Endothelial cell of umbilical vein (primary cell): ENCODE measurements at regions not wholly inside any gene's neighbourhood (a gene's known extent, or its start where the extent isn't known, plus 50 kb on each side); places are given as distances from the start of the nearest gene placed in this dataset.

ENCODE experiments used
- BruUV-seq: library from RNA; stranded (reverse); fragments of 400-500 nt; replicated peaks from 2 replicates; lab custom pipeline; 2021; lab: Mats Ljungman, UMichigan
- CTCF ChIA-PET: fragments of 300-600, 350-600 bp; sonication (Branson Sonifier 250); formaldehyde crosslinking; loops from one replicate; lab custom pipeline; 2021; ENCODE audit warnings: antibody characterized with exemption, inconsistent platforms; lab: Charles Lee
- POLR2A ChIA-PET: fragments of 300-600, 350-600 bp; sonication (Branson Sonifier 250); formaldehyde crosslinking; loops from one replicate; lab custom pipeline; 2021; ENCODE audit warnings: antibody characterized with exemption, inconsistent platforms; lab: Charles Lee
- DNase-seq: peaks from one replicate; pipeline ENCODE4 v3.0.0-alpha.2; 2011; ENCODE audit warnings: low read depth, low spot score
- FAIRE-seq: peaks from 2 replicates; lab custom pipeline; 2011; peaks lifted over from hg19 to GRCh38; lab: Jason Lieb, UNC
- H2AFZ ChIP-seq: 2 replicates; pipeline ENCODE4 v1.6.0; 2012; ENCODE audit warnings: low read depth, low read length, control low read depth, inconsistent platforms
- H3K27ac ChIP-seq: 2 replicates; pipeline ENCODE4 v1.5.1; 2011; ENCODE audit warnings: low read depth, mild to moderate bottlenecking, control low read depth, low read length, moderate library complexity; ENCODE audit not compliant: insufficient read depth
- H3K27me3 ChIP-seq, 2 experiments: 2 replicates each; pipeline versions ENCODE4 v1.6.0 to v1.6.1; 2011; ENCODE audit warnings: low read length in 2 of 2, mixed read lengths in 1 of 2; ENCODE audit not compliant: control insufficient read depth in 2 of 2, insufficient read depth in 2 of 2
- H3K36me3 ChIP-seq, 2 experiments: 2 replicates in 1 of 2; 3 replicates in 1 of 2; pipeline ENCODE4 v1.5.1; 2011; ENCODE audit warnings: low read length in 2 of 2, mild to moderate bottlenecking in 1 of 2, moderate library complexity in 1 of 2; ENCODE audit not compliant: control insufficient read depth in 2 of 2, insufficient read depth in 2 of 2; ENCODE audit errors: extremely low read depth in 1 of 2
- H3K4me1 ChIP-seq: 3 replicates; pipeline ENCODE4 v1.5.1; 2011; ENCODE audit warnings: mild to moderate bottlenecking, low read length; ENCODE audit not compliant: control insufficient read depth, insufficient read depth; ENCODE audit errors: extremely low read depth
- H3K4me2 ChIP-seq: 2 replicates; pipeline ENCODE4 v1.6.1; 2011; ENCODE audit warnings: low read length, control low read depth, mixed read lengths; ENCODE audit not compliant: insufficient read depth
- H3K4me3 ChIP-seq, 3 experiments: fragments of 200-600 bp in 1 of 3; sonication (generic), shearing (Covaris generic) in 1 of 3; replicated peaks in 1 of 3; 2 replicates each; pipeline ENCODE4 v1.5.1; 2011 to 2016; ENCODE audit warnings: control low read depth in 3 of 3, low read length in 3 of 3, mild to moderate bottlenecking in 2 of 3, inconsistent platforms in 1 of 3, low read depth in 1 of 3, moderate library complexity in 1 of 3; ENCODE audit not compliant: insufficient read depth in 1 of 3
- H3K79me2 ChIP-seq: 2 replicates; pipeline ENCODE4 v1.6.0; 2012; ENCODE audit warnings: low read length, inconsistent platforms; ENCODE audit not compliant: control insufficient read depth, insufficient read depth
- H3K9ac ChIP-seq: replicated peaks from 2 replicates; pipeline ENCODE3; 2011; ENCODE audit warnings: low read length, control low read depth; ENCODE audit not compliant: insufficient read depth; ENCODE audit errors: extremely low read depth
- H3K9me1 ChIP-seq: replicated peaks from 3 replicates; pipeline ENCODE4 v1.6.0; 2011; ENCODE audit warnings: mild to moderate bottlenecking, low read length; ENCODE audit not compliant: control insufficient read depth, insufficient read depth; ENCODE audit errors: extremely low read depth
- H3K9me3 ChIP-seq: replicated peaks from 2 replicates; pipeline ENCODE4 v1.5.1; 2012; ENCODE audit warnings: low read length, inconsistent platforms; ENCODE audit not compliant: control insufficient read depth, insufficient read depth
- H4K20me1 ChIP-seq: replicated peaks from 2 replicates; pipeline ENCODE3; 2011; ENCODE audit warnings: mild to moderate bottlenecking, low read length; ENCODE audit not compliant: control insufficient read depth, insufficient read depth; ENCODE audit errors: extremely low read depth
- CTCF ChIP-seq, 2 donors: IDR thresholded peaks; 1 replicate in 1 of 2; 2 replicates in 1 of 2; pipeline ENCODE4 v1.5.1; 2011; ENCODE audit warnings: low read length in 2 of 2, mild to moderate bottlenecking in 2 of 2, moderate library complexity in 2 of 2, control low read depth in 1 of 2, inconsistent platforms in 1 of 2, low read depth in 1 of 2; ENCODE audit not compliant: insufficient read depth in 1 of 2; ENCODE audit errors: extremely low read depth in 1 of 2
- EZH2 ChIP-seq: IDR thresholded peaks from 2 replicates; pipeline ENCODE4 v1.6.1; 2012; ENCODE audit warnings: borderline replicate concordance, low read depth, mild to moderate bottlenecking, moderate library complexity, low read length, inconsistent platforms; ENCODE audit not compliant: severe bottlenecking
- FOS ChIP-seq: IDR thresholded peaks from 2 replicates; pipeline ENCODE4 v1.6.1; 2011; ENCODE audit warnings: mild to moderate bottlenecking, low read length, moderate library complexity, borderline replicate concordance; ENCODE audit not compliant: insufficient read depth
- GATA2 ChIP-seq: IDR thresholded peaks from 2 replicates; pipeline ENCODE4 v1.7.0; 2011; ENCODE audit warnings: low read depth, mild to moderate bottlenecking, moderate library complexity, mixed read lengths, low read length; ENCODE audit not compliant: insufficient read length, insufficient read depth
- JUN ChIP-seq: IDR thresholded peaks from 2 replicates; pipeline ENCODE4 v1.6.1; 2011; ENCODE audit warnings: borderline replicate concordance, low read depth; ENCODE audit not compliant: insufficient read length, insufficient read depth
- MYC ChIP-seq: IDR thresholded peaks from one replicate; pipeline ENCODE4 v1.6.1; 2011; ENCODE audit warnings: mild to moderate bottlenecking, low read depth, low read length
- POLR2A ChIP-seq: IDR thresholded peaks from 2 replicates; pipeline ENCODE4 v1.6.1; 2012; ENCODE audit warnings: low read depth, mild to moderate bottlenecking, control low read depth, low read length
- POLR2AphosphoS5 ChIP-seq: IDR thresholded peaks from 2 replicates; pipeline ENCODE4 v1.6.1; 2012; ENCODE audit warnings: low read depth, mild to moderate bottlenecking, control low read depth, low read length, moderate library complexity; ENCODE audit not compliant: insufficient read depth
- dilution Hi-C: fragments of 300-500 bp; cut with MboI; formaldehyde crosslinking; loops from one replicate; pipeline ENCODE4 v1.15.0; 2019; ENCODE audit warnings: low sequenced_read_pairs; ENCODE audit not compliant: extremely low pct_ligation_motif_present
- intact Hi-C: fragments of 100-400 bp; cut with micrococcal nuclease; formaldehyde crosslinking; loops from one replicate; pipeline ENCODE4 v1.10.0; 2022
- TF ChIP-seq, protein P1 (sequence below): IDR thresholded peaks from 2 replicates; pipeline ENCODE4 v1.6.1; 2011; ENCODE audit not compliant: insufficient read depth, insufficient read length

DNA sequence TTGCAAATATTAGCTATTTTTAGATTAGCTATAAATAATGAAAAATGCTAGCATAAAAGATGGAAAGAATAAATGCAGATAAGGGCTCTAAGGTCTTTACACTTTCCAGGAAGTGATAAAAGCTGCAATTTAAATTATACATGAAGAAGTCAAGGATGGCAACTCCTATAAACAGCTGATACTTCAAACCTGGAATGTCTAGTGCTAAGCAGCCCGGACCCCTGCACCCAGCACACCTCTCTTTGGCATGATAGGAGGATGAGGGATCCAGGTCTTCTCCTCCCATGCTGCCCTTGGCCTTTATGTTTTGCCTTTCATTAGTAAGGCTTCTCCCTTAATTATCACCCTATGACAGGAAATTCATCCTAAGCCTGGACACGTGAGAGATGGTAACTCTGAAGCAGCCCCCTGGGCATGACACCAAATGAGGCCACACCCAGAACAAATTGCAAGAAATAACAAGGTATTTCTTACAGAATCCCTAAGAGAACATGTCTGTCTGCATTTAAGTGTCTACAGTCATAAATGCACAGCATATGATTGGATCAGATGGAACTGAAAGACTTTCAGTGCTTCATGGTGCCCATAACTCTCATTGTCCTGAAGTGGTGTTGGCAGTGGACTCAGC lies 158.3 kb upstream of the PRSS1 start:
- BruUV-seq: no TSS peak
- Histone ChIP-seq H3K9ac (no peak overlapping the region), H4K20me1 (no peaks in the 10 kb centered on the region), H3K79me2 (no peaks in the 10 kb centered on the region), H3K9me3 (no peaks in the 10 kb centered on the region), H3K27ac (no peak overlapping the region), H3K4me2 (no peak overlapping the region), H3K27me3 (no peaks in the 10 kb centered on the region), H3K36me3 (no peaks in the 10 kb centered on the region), H3K9me1 (no peaks in the 10 kb centered on the region), H3K4me1 (no peaks in the 10 kb centered on the region), H3K4me3 (no peak overlapping the region), H2AFZ (no peak overlapping the region)
- FAIRE-seq (no peak), DNase-seq (no peak)
- ChIA-PET POLR2A (no interaction called here), CTCF (interaction anchor here (1.2 to 5.7 kb wide), 5 partner anchors 13 to 193 kb away, joined by 3 to 181 read pairs (median 6); no protein-coding TSS in a partner anchor)
- TF ChIP-seq POLR2AphosphoS5 (no peak), FOS (no peak), JUN (no peak), EZH2 (no peak), MYC (no peak), CTCF (IDR thresholded peaks at IDR 0.05; ENCODE audit: extremely low read depth in 1 of 2, insufficient read depth in 1 of 2, low read depth in 1 of 2, low read length in 2 of 2) (no peak), GATA2 (no peak), POLR2A (no peak)
- TF ChIP-seq, protein P1, sequence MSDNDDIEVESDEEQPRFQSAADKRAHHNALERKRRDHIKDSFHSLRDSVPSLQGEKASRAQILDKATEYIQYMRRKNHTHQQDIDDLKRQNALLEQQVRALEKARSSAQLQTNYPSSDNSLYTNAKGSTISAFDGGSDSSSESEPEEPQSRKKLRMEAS: no peak
- intact Hi-C loops: no loop called here
- dilution Hi-C loops: no loop called here
